ENCODE measurements at regions not wholly inside any gene's neighbourhood (a gene's known extent, or its start where the extent isn't known, plus 50 kb on each side); places are given as distances from the start of the nearest gene placed in this dataset.

DNA sequence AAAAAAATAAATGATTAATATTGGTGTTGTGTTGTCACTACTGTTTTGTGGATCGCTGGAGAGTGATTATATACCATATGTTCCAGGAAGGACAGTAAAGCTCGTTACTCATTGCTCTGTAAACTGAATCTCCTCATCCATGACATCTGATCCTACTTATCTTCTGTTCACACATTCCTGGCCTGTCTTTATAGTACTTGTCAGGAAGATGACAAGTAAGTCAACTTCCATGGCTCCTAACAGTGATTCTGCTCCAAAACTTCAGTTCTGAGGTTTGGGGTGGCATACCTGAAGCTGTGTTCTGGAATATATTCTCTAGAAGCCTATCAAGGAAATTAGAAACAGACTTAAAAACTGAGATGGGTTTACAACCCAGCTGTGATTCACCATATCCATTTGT lies 288.9 kb downstream of the ZBBX start:
- no peak overlapping the region for H3K4me2 ChIP-seq (ENCODE audit: unreplicated experiment)
- H2AFZ ChIP-seq: no peak overlapping the region
- H3K4me1 ChIP-seq (ENCODE audit: insufficient read depth): no peaks in the 10 kb centered on the region
- H3K36me3 ChIP-seq (ENCODE audit: low read depth): no peaks in the 10 kb centered on the region
- H3K4me3 ChIP-seq: no peak overlapping the region
- no peaks in the 10 kb centered on the region for H3F3A ChIP-seq (ENCODE audit: insufficient read depth)
- H3K27me3 ChIP-seq (replicated peaks; ENCODE audit: insufficient read depth): no peaks in the 10 kb centered on the region
- H3K27ac ChIP-seq: no peak overlapping the region
- DNase-seq: no peak
- no peaks in the 10 kb centered on the region for H4K20me1 ChIP-seq (ENCODE audit: insufficient read depth)
- no peaks in the 10 kb centered on the region for H3K9me2 ChIP-seq (ENCODE audit: insufficient read depth)
- H3K9me3 ChIP-seq (ENCODE audit: low read depth): no peaks in the 10 kb centered on the region
- no peak overlapping the region for H3K9ac ChIP-seq
- in situ Hi-C loops (cut with MboI): no loop called here
- TF ChIP-seq EZH2phosphoT487 (IDR thresholded peaks at IDR 0.05; ENCODE audit: insufficient read depth, low read depth): no peak
- TF ChIP-seq EZH2 (IDR thresholded peaks at IDR 0.05; ENCODE audit: insufficient read depth, poor library complexity, severe bottlenecking): no peak
- WGBS, 2 experiments (ENCODE audit: low coverage in 1 of 2, low lambda C conversion rate in 2 of 2, missing lambda C conversion rate in 2 of 2): 12 to 15% methylated on average over 2 of the region's 2 CpGs
- no peaks in the 10 kb centered on the region for H3K79me2 ChIP-seq (ENCODE audit: insufficient read depth)

DNA sequence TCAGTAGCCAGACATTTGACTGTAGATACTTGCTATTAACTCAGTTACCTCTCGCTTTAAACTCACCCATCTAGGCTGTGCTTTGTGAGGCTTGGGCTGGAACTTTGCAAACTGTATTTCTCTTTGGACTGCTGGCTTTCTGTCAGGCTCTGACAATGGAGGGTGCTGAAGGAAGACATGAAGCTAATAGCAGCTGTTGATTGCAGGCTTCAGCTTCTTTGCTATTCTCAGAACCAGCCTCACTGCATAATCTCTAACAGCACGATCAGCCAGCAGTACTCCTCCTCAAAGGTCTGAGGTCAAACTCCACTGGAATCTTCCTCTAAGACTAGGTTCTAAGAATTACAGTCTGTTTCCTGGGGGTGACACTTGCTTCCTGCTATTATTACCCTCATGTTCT lies 295.6 kb downstream of the ZBBX start:
- Histone ChIP-seq H4K20me1 (ENCODE audit: insufficient read depth) (no peaks in the 10 kb centered on the region), H3K36me3 (ENCODE audit: low read depth) (no peaks in the 10 kb centered on the region), H3F3A (ENCODE audit: insufficient read depth) (no peaks in the 10 kb centered on the region), H3K4me2 (ENCODE audit: unreplicated experiment) (no peak overlapping the region), H3K79me2 (ENCODE audit: insufficient read depth) (no peaks in the 10 kb centered on the region), H3K27me3 (replicated peaks; ENCODE audit: insufficient read depth) (no peaks in the 10 kb centered on the region), H3K27ac (no peak overlapping the region), H3K9me3 (ENCODE audit: low read depth) (no peaks in the 10 kb centered on the region), H2AFZ (no peak overlapping the region), H3K9ac (no peak overlapping the region), H3K4me3 (no peak overlapping the region), H3K4me1 (ENCODE audit: insufficient read depth) (no peaks in the 10 kb centered on the region), H3K9me2 (ENCODE audit: insufficient read depth) (no peaks in the 10 kb centered on the region)
- TF ChIP-seq EZH2 (IDR thresholded peaks at IDR 0.05; ENCODE audit: insufficient read depth, poor library complexity, severe bottlenecking): no peak
- TF ChIP-seq EZH2phosphoT487 (IDR thresholded peaks at IDR 0.05; ENCODE audit: insufficient read depth, low read depth): no peak
- in situ Hi-C loops (cut with MboI): no loop called here
- WGBS, 2 experiments (ENCODE audit: low coverage in 1 of 2, low lambda C conversion rate in 2 of 2, missing lambda C conversion rate in 2 of 2): 18 to 28% methylated on average over 2 of the region's 2 CpGs
- no peak for DNase-seq

DNA sequence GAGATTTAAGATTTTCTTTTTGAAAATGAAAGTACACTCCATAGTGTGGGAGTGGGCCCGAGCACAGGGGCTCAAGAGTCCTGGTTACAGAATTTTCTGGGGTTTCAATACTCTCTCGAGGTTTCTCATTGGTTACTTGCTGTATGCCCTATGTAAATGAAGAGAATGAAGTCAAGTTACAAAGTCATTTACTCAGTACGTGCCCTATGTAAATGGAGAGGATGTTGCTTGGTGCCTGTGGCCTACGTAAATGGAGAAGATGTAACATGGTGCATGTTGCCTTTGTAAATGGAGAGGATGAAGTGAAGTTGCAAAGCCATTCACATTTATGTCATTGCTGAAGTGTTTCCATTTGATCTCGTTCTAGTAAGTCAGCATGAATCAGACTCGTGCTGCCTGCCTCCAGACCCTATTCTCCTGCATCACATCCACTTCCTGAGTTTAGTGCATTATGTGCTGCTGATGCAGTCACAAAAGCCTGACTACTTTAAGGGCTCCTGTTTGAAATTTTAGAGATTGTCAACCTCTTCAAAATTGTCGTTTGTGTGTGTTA lies 302.0 kb downstream of the ZBBX start:
- no peaks in the 10 kb centered on the region for H3K4me1 ChIP-seq (ENCODE audit: insufficient read depth)
- no peaks in the 10 kb centered on the region for H3K9me3 ChIP-seq (ENCODE audit: low read depth)
- H3K9me2 ChIP-seq (ENCODE audit: insufficient read depth): no peaks in the 10 kb centered on the region
- no peak overlapping the region for H2AFZ ChIP-seq
- no peaks in the 10 kb centered on the region for H3F3A ChIP-seq (ENCODE audit: insufficient read depth)
- H3K27ac ChIP-seq: no peak overlapping the region
- no peak overlapping the region for H3K9ac ChIP-seq
- no peak overlapping the region for H3K4me2 ChIP-seq (ENCODE audit: unreplicated experiment)
- no peaks in the 10 kb centered on the region for H4K20me1 ChIP-seq (ENCODE audit: insufficient read depth)
- no peak for DNase-seq
- no peaks in the 10 kb centered on the region for H3K27me3 ChIP-seq (replicated peaks; ENCODE audit: insufficient read depth)
- in situ Hi-C loops (cut with MboI): no loop called here
- TF ChIP-seq EZH2 (IDR thresholded peaks at IDR 0.05; ENCODE audit: insufficient read depth, poor library complexity, severe bottlenecking) (no peak), EZH2phosphoT487 (IDR thresholded peaks at IDR 0.05; ENCODE audit: insufficient read depth, low read depth) (no peak)
- no peaks in the 10 kb centered on the region for H3K79me2 ChIP-seq (ENCODE audit: insufficient read depth)
- no peak overlapping the region for H3K4me3 ChIP-seq
- WGBS, 2 experiments (ENCODE audit: low coverage in 1 of 2, low lambda C conversion rate in 2 of 2, missing lambda C conversion rate in 2 of 2): 17 to 21% methylated on average over 7 of the region's 7 CpGs
- H3K36me3 ChIP-seq (ENCODE audit: low read depth): no peaks in the 10 kb centered on the region

DNA sequence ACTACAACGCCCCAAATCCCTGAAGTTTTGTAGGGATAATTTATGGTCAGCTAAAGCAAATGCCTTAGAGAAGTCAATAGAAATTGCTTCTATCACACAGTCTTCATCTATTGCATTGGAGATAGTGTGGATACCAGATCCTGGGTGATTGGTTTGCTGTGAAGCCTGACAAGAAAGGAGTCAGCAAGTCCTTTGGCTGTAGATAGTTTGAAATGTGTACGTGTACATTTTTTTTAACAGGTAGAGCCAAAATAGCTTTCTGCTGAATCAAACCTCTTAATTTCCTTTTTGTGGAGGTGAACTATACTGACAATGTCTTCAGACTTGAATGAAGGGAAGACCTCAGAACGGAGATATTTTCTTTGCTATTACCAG lies 312.3 kb downstream of the ZBBX start:
- Histone ChIP-seq H3K79me2 (ENCODE audit: insufficient read depth) (no peaks in the 10 kb centered on the region), H3K27me3 (replicated peaks; ENCODE audit: insufficient read depth) (no peaks in the 10 kb centered on the region), H3F3A (ENCODE audit: insufficient read depth) (no peaks in the 10 kb centered on the region), H3K27ac (no peak overlapping the region), H3K9me3 (ENCODE audit: low read depth) (no peaks in the 10 kb centered on the region), H3K4me3 (no peak overlapping the region), H2AFZ (no peak overlapping the region), H3K4me2 (ENCODE audit: unreplicated experiment) (no peak overlapping the region), H3K36me3 (ENCODE audit: low read depth) (no peaks in the 10 kb centered on the region), H3K9me2 (ENCODE audit: insufficient read depth) (no peaks in the 10 kb centered on the region), H3K4me1 (ENCODE audit: insufficient read depth) (no peaks in the 10 kb centered on the region), H3K9ac (no peak overlapping the region), H4K20me1 (ENCODE audit: insufficient read depth) (no peaks in the 10 kb centered on the region)
- no peak for TF ChIP-seq EZH2phosphoT487 (IDR thresholded peaks at IDR 0.05; ENCODE audit: insufficient read depth, low read depth)
- TF ChIP-seq EZH2 (IDR thresholded peaks at IDR 0.05; ENCODE audit: insufficient read depth, poor library complexity, severe bottlenecking): no peak
- DNase-seq: no peak
- 11 to 14% methylated on average over 3 of the region's 3 CpGs for WGBS, 2 experiments (ENCODE audit: low coverage in 1 of 2, low lambda C conversion rate in 2 of 2, missing lambda C conversion rate in 2 of 2)
- in situ Hi-C loops (cut with MboI): no loop called here
